ENCODE measurements at regions not wholly inside any gene's neighbourhood (a gene's known extent, or its start where the extent isn't known, plus 50 kb on each side); places are given as distances from the start of the nearest gene placed in this dataset.

DNA sequence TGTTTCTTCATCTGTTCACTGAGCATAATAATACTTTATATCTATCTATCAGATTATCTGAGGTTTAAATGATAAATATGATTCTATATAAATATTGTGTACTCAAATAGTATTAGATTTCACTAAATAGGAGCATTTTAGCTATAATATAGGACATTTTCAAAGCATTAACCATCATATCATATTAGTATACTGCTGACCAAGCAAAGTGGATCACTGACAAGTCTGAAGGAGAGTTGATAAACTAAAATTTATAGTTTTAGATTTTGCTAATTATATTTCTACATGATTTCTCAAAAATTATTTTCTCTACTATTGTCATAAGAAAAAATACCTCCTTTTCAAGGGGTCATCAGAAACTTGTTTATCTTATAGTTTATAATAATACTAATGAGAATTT, 937.8 kb upstream of the LRATD1 start:
- TF ChIP-seq, protein P1, sequence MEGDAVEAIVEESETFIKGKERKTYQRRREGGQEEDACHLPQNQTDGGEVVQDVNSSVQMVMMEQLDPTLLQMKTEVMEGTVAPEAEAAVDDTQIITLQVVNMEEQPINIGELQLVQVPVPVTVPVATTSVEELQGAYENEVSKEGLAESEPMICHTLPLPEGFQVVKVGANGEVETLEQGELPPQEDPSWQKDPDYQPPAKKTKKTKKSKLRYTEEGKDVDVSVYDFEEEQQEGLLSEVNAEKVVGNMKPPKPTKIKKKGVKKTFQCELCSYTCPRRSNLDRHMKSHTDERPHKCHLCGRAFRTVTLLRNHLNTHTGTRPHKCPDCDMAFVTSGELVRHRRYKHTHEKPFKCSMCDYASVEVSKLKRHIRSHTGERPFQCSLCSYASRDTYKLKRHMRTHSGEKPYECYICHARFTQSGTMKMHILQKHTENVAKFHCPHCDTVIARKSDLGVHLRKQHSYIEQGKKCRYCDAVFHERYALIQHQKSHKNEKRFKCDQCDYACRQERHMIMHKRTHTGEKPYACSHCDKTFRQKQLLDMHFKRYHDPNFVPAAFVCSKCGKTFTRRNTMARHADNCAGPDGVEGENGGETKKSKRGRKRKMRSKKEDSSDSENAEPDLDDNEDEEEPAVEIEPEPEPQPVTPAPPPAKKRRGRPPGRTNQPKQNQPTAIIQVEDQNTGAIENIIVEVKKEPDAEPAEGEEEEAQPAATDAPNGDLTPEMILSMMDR (IDR thresholded peaks at IDR 0.05 in 4 of 5, conservative IDR thresholded peaks at IDR 0.05 in 1 of 5), result no peak
- no peak for TF ChIP-seq POLR2A (IDR thresholded peaks at IDR 0.05)

All from gastrocnemius medialis (tissue), 4 donors.